SHP77 (cell line): ENCODE measurements at regions not wholly inside any gene's neighbourhood (a gene's known extent, or its start where the extent isn't known, plus 50 kb on each side); places are given as distances from the start of the nearest gene placed in this dataset.

ENCODE experiments used
- DNase-seq, 2 experiments: peaks; one replicate each; lab custom pipeline; 2025; lab: John Stamatoyannopoulos, UW

- DNase-seq, result no peak
Measured at GRCh38 chr5:20649966-20650365, 662.0 kb upstream of the CDH18 start.

- no peak for DNase-seq
Measured at GRCh38 chr5:20648981-20649380, 661.0 kb upstream of the CDH18 start.

- DNase-seq, result no peak
Measured at GRCh38 chr5:20636686-20637085, 648.7 kb upstream of the CDH18 start.

- no peak for DNase-seq
Measured at GRCh38 chr5:20619591-20619990, 631.6 kb upstream of the CDH18 start.

GRCh38 chr5:20618340-20618739, 630.3 kb upstream of the CDH18 start:
- DNase-seq, result no peak

GRCh38 chr5:20617841-20618240, 629.8 kb upstream of the CDH18 start:
- no peak for DNase-seq

GRCh38 chr5:20615888-20616563, 628.0 kb upstream of the CDH18 start:
- DNase-seq, result no peak

- DNase-seq, result no peak
Measured at GRCh38 chr5:20611620-20612019, 623.6 kb upstream of the CDH18 start.

GRCh38 chr5:20610681-20611080, 622.7 kb upstream of the CDH18 start:
- peak; percentile 70 to 80 for DNase-seq

GRCh38 chr5:20609126-20609525, 621.1 kb upstream of the CDH18 start:
- DNase-seq, result no peak

- DNase-seq, result no peak
Measured at GRCh38 chr5:20608567-20608966, 620.6 kb upstream of the CDH18 start.

GRCh38 chr5:20605732-20606525, 617.9 kb upstream of the CDH18 start:
- no peak for DNase-seq

GRCh38 chr5:20604992-20605391, 617.0 kb upstream of the CDH18 start:
- no peak for DNase-seq

GRCh38 chr5:20601678-20602100, 613.7 kb upstream of the CDH18 start:
- DNase-seq, result no peak

- no peak for DNase-seq
Measured at GRCh38 chr5:20590356-20590755, 602.4 kb upstream of the CDH18 start.

- DNase-seq, result no peak
Measured at GRCh38 chr5:20575571-20575970, 587.6 kb upstream of the CDH18 start.

- no peak for DNase-seq
Measured at GRCh38 chr5:20574576-20574975, 586.6 kb upstream of the CDH18 start.

- peak; percentile 21 to 22 for DNase-seq
Measured at GRCh38 chr5:20572614-20573013, 584.6 kb upstream of the CDH18 start.

- DNase-seq, result no peak
Measured at GRCh38 chr5:20570486-20570885, 582.5 kb upstream of the CDH18 start.

- DNase-seq, result no peak
Measured at GRCh38 chr5:20562544-20562943, 574.5 kb upstream of the CDH18 start.

- DNase-seq, result no peak
Measured at GRCh38 chr5:20559845-20560244, 571.8 kb upstream of the CDH18 start.

- peak in 1 of 2 experiments; percentile 29 for DNase-seq
Measured at GRCh38 chr5:20556115-20556763, 568.2 kb upstream of the CDH18 start.

GRCh38 chr5:20555034-20555433, 567.0 kb upstream of the CDH18 start:
- DNase-seq, result no peak
